DOHH2 (cell line): ENCODE measurements at regions not wholly inside any gene's neighbourhood (a gene's known extent, or its start where the extent isn't known, plus 50 kb on each side); places are given as distances from the start of the nearest gene placed in this dataset.

ENCODE experiments used
- H3F3A ChIP-seq: fragments of 200-600 bp; sonication (generic), shearing (Covaris generic); 2 replicates; pipeline ENCODE4 v1.6.0; 2016; ENCODE audit warnings: antibody characterized with exemption, mild to moderate bottlenecking; ENCODE audit not compliant: control insufficient read depth, insufficient read depth
- H3K27ac ChIP-seq: fragments of 200-600 bp; sonication (generic); 2 replicates; pipeline ENCODE4 v1.5.1; 2014; ENCODE audit warnings: low read depth, mild to moderate bottlenecking, low read length, moderate library complexity
- H3K27me3 ChIP-seq: fragments of 200-600 bp; sonication (generic); 2 replicates; pipeline ENCODE4 v1.6.1; 2014; ENCODE audit warnings: mild to moderate bottlenecking, low read length, mixed read lengths; ENCODE audit not compliant: control insufficient read depth
- H3K36me3 ChIP-seq: fragments of 200-600 bp; sonication (generic); 2 replicates; pipeline ENCODE4 v1.6.1; 2014; ENCODE audit warnings: mild to moderate bottlenecking, low read length, moderate library complexity, mixed read lengths; ENCODE audit not compliant: control insufficient read depth
- H3K4me1 ChIP-seq: fragments of 200-600 bp; sonication (generic); 2 replicates; pipeline ENCODE4 v1.6.1; 2014; ENCODE audit warnings: mild to moderate bottlenecking, low read length, mixed read lengths; ENCODE audit not compliant: control insufficient read depth
- H3K4me2 ChIP-seq: fragments of 200-600 bp; sonication (generic); 2 replicates; pipeline ENCODE4 v1.6.0; 2014; ENCODE audit warnings: mild to moderate bottlenecking, low read length, moderate library complexity
- H3K4me3 ChIP-seq: fragments of 200-600 bp; sonication (generic); 2 replicates; pipeline ENCODE4 v1.5.1; 2014; ENCODE audit warnings: mild to moderate bottlenecking, low read length, mixed read lengths
- H3K79me2 ChIP-seq: fragments of 200-600 bp; sonication (generic); 2 replicates; pipeline ENCODE4 v1.6.1; 2014; ENCODE audit warnings: mild to moderate bottlenecking, low read length, mixed read lengths; ENCODE audit not compliant: control insufficient read depth
- H3K9me2 ChIP-seq: fragments of 200-600 bp; sonication (generic); replicated peaks from 2 replicates; pipeline ENCODE4 v1.6.1; 2014; ENCODE audit warnings: mild to moderate bottlenecking, low read length, mixed read lengths; ENCODE audit not compliant: control insufficient read depth
- H3K9me3 ChIP-seq: fragments of 200-600 bp; sonication (generic); 2 replicates; pipeline ENCODE4 v1.6.1; 2014; ENCODE audit warnings: antibody characterized with exemption, low read length, mixed read lengths; ENCODE audit not compliant: control insufficient read depth, insufficient read depth
- H4K20me1 ChIP-seq: fragments of 200-600 bp; sonication (generic); 2 replicates; pipeline ENCODE4 v1.6.0; 2014; ENCODE audit warnings: low read depth, mild to moderate bottlenecking, antibody characterized with exemption, low read length, moderate library complexity; ENCODE audit not compliant: control insufficient read depth, insufficient read depth
- CTCF ChIP-seq: fragments of 200-600 bp; sonication (generic); IDR thresholded peaks from one replicate; pipeline ENCODE4 v1.5.1; 2014; ENCODE audit warnings: antibody characterized with exemption, mild to moderate bottlenecking, low read depth, low read length; ENCODE audit not compliant: poor library complexity, severe bottlenecking
- EZH2phosphoT487 ChIP-seq: fragments of 200-600 bp; sonication (generic); IDR thresholded peaks from 2 replicates; pipeline ENCODE4 v1.6.1; 2017; ENCODE audit warnings: borderline replicate concordance, mild to moderate bottlenecking, antibody characterized with exemption, low read length, moderate library complexity, mixed read lengths

- Histone ChIP-seq H3K4me1 (peaks cover 12% of the 10 kb centered on the region), H3K4me2 (no peak overlapping the region), H3K9me2 (no peaks in the 10 kb centered on the region), H3K4me3 (no peak overlapping the region), H3F3A (no peaks in the 10 kb centered on the region), H4K20me1 (no peaks in the 10 kb centered on the region), H3K36me3 (no peaks in the 10 kb centered on the region), H3K9me3 (peaks cover 32% of the 10 kb centered on the region; the same call in 1 of the 2 replicates), H3K79me2 (no peaks in the 10 kb centered on the region), H3K27ac (no peak overlapping the region), H3K27me3 (no peaks in the 10 kb centered on the region)
- TF ChIP-seq CTCF (no peak), EZH2phosphoT487 (no peak)
These were observed 211.3 kb upstream of the DIO3 start for GRCh38 chr14:101350021-101350420.

GRCh38 chr14:101350691-101351090 lies 210.6 kb upstream of the DIO3 start:
- Histone ChIP-seq H3K27me3 (no peaks in the 10 kb centered on the region), H3F3A (no peaks in the 10 kb centered on the region), H3K4me2 (no peak overlapping the region), H3K36me3 (no peaks in the 10 kb centered on the region), H3K9me2 (no peaks in the 10 kb centered on the region), H3K9me3 (peaks cover 36% of the 10 kb centered on the region; the same call in 1 of the 2 replicates), H3K4me1 (peaks cover 12% of the 10 kb centered on the region), H4K20me1 (no peaks in the 10 kb centered on the region), H3K27ac (no peak overlapping the region), H3K79me2 (no peaks in the 10 kb centered on the region), H3K4me3 (no peak overlapping the region)
- TF ChIP-seq EZH2phosphoT487, result no peak
- TF ChIP-seq CTCF, result no peak

- TF ChIP-seq EZH2phosphoT487, result no peak
- TF ChIP-seq CTCF, result no peak
- H3K4me1 ChIP-seq, result peaks cover 12% of the 10 kb centered on the region
These were observed 210.1 kb upstream of the DIO3 start for GRCh38 chr14:101351146-101351545.

More at GRCh38 chr14:101351146-101351545, 210.1 kb upstream of the DIO3 start:
- H3K9me3 ChIP-seq, result peaks cover 38% of the 10 kb centered on the region; the same call in 1 of the 2 replicates
- H3K36me3 ChIP-seq, result no peaks in the 10 kb centered on the region; the same call in 1 of the 2 replicates
- no peaks in the 10 kb centered on the region for H3K27me3 ChIP-seq
- H3F3A ChIP-seq, result no peaks in the 10 kb centered on the region
- H3K4me2 ChIP-seq, result no peak overlapping the region
- H3K4me3 ChIP-seq, result no peak overlapping the region
- no peak overlapping the region for H3K27ac ChIP-seq
- H3K9me2 ChIP-seq, result no peaks in the 10 kb centered on the region
- H4K20me1 ChIP-seq, result no peaks in the 10 kb centered on the region
- no peaks in the 10 kb centered on the region for H3K79me2 ChIP-seq
